HG03025 (cell line): ENCODE measurements at regions not wholly inside any gene's neighbourhood (a gene's known extent, or its start where the extent isn't known, plus 50 kb on each side); places are given as distances from the start of the nearest gene placed in this dataset.

Experiments
- ATAC-seq: cut with Tn5 transposase; IDR thresholded peaks from one replicate; pipeline ENCODE4 v1.9.1; 2021; ENCODE audit warnings: mild to moderate bottlenecking, moderate library complexity; ENCODE audit not compliant: unreplicated experiment, low FRiP score

GRCh38 chr5:4717446-4717845 is 422.7 kb upstream of the ADAMTS16 start:
- no peak for ATAC-seq

- ATAC-seq = no peak
Measured at GRCh38 chr5:4720831-4721230, 419.3 kb upstream of the ADAMTS16 start.

GRCh38 chr5:4722886-4723285 is 417.2 kb upstream of the ADAMTS16 start:
- ATAC-seq = no peak

GRCh38 chr5:4725594-4725993 is 414.5 kb upstream of the ADAMTS16 start:
- no peak for ATAC-seq

- ATAC-seq = no peak
Measured at GRCh38 chr5:4730279-4730678, 409.9 kb upstream of the ADAMTS16 start.

GRCh38 chr5:4734348-4734747 is 405.8 kb upstream of the ADAMTS16 start:
- no peak for ATAC-seq

- ATAC-seq = no peak
Measured at GRCh38 chr5:4735261-4735660, 404.9 kb upstream of the ADAMTS16 start.

GRCh38 chr5:4737868-4738267 is 402.3 kb upstream of the ADAMTS16 start:
- no peak for ATAC-seq

GRCh38 chr5:4738298-4738697 is 401.8 kb upstream of the ADAMTS16 start:
- ATAC-seq = no peak

GRCh38 chr5:4740156-4740555 is 400.0 kb upstream of the ADAMTS16 start:
- no peak for ATAC-seq

GRCh38 chr5:4758550-4758949 is 381.6 kb upstream of the ADAMTS16 start:
- ATAC-seq = no peak

- ATAC-seq = no peak
Measured at GRCh38 chr5:4758996-4759395, 381.1 kb upstream of the ADAMTS16 start.

GRCh38 chr5:4762316-4762715 is 377.8 kb upstream of the ADAMTS16 start:
- no peak for ATAC-seq

- ATAC-seq = no peak
Measured at GRCh38 chr5:4765411-4765810, 374.7 kb upstream of the ADAMTS16 start.

- no peak for ATAC-seq
Measured at GRCh38 chr5:4766101-4766500, 374.0 kb upstream of the ADAMTS16 start.

GRCh38 chr5:4772591-4772990 is 367.5 kb upstream of the ADAMTS16 start:
- ATAC-seq = no peak

GRCh38 chr5:4773827-4774317 is 366.3 kb upstream of the ADAMTS16 start:
- ATAC-seq = no peak

GRCh38 chr5:4777435-4777834 is 362.7 kb upstream of the ADAMTS16 start:
- ATAC-seq = no peak

GRCh38 chr5:4780633-4781032 is 359.5 kb upstream of the ADAMTS16 start:
- no peak for ATAC-seq

- ATAC-seq = no peak
Measured at GRCh38 chr5:4781299-4781698, 358.8 kb upstream of the ADAMTS16 start.

GRCh38 chr5:4785971-4786370 is 354.2 kb upstream of the ADAMTS16 start:
- ATAC-seq = no peak

GRCh38 chr5:4797445-4797844 is 342.7 kb upstream of the ADAMTS16 start:
- ATAC-seq = no peak

GRCh38 chr5:4802044-4802443 is 338.1 kb upstream of the ADAMTS16 start:
- ATAC-seq = no peak
